ENCODE measurements at regions not wholly inside any gene's neighbourhood (a gene's known extent, or its start where the extent isn't known, plus 50 kb on each side); places are given as distances from the start of the nearest gene placed in this dataset.

DNA sequence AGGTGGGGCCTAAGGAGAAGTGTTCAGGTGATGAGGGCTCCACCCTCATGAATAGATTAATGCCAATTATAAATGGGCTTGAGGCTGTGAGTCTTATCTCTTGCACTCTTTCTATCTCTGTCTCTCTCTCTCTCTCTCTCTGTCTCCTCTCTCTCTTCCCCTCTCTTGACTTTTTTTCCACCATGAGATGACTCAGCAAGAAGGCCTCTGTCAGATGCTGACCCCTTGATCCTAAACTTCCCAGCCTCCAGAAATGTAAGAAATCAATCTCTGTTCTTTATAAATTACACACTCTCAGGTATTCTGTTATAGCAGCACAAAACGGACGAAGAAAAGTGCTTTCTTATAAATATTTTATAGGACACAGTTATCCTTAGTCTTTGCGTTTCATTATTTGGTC, 184.9 kb upstream of the PCDH7 start:
- no peaks in the 10 kb centered on the region for H3K4me1 ChIP-seq (ENCODE audit: insufficient read depth)
- H2AFZ ChIP-seq, result no peak overlapping the region
- no peak overlapping the region for H3K4me2 ChIP-seq (ENCODE audit: unreplicated experiment)
- H3K79me2 ChIP-seq (ENCODE audit: insufficient read depth), result no peaks in the 10 kb centered on the region
- H3K36me3 ChIP-seq (ENCODE audit: low read depth), result no peaks in the 10 kb centered on the region
- H3K4me3 ChIP-seq, result no peak overlapping the region
- H4K20me1 ChIP-seq (ENCODE audit: insufficient read depth), result no peaks in the 10 kb centered on the region
- no peaks in the 10 kb centered on the region for H3K9me3 ChIP-seq (ENCODE audit: low read depth)
- H3K27me3 ChIP-seq (replicated peaks; ENCODE audit: insufficient read depth), result no peaks in the 10 kb centered on the region
- in situ Hi-C loops (cut with MboI), result no loop called here
- no peaks in the 10 kb centered on the region for H3K9me2 ChIP-seq (ENCODE audit: insufficient read depth)
- no peak overlapping the region for H3K9ac ChIP-seq
- no peak overlapping the region for H3K27ac ChIP-seq
- H3F3A ChIP-seq (ENCODE audit: insufficient read depth), result no peaks in the 10 kb centered on the region
- WGBS, 2 experiments (ENCODE audit: low coverage in 1 of 2, low lambda C conversion rate in 2 of 2, missing lambda C conversion rate in 2 of 2), result 39 to 46% methylated on average over 3 of the region's 3 CpGs
- no peak for DNase-seq
- TF ChIP-seq EZH2 (IDR thresholded peaks at IDR 0.05; ENCODE audit: insufficient read depth, poor library complexity, severe bottlenecking) (no peak), EZH2phosphoT487 (IDR thresholded peaks at IDR 0.05; ENCODE audit: insufficient read depth, low read depth) (no peak)

DNA sequence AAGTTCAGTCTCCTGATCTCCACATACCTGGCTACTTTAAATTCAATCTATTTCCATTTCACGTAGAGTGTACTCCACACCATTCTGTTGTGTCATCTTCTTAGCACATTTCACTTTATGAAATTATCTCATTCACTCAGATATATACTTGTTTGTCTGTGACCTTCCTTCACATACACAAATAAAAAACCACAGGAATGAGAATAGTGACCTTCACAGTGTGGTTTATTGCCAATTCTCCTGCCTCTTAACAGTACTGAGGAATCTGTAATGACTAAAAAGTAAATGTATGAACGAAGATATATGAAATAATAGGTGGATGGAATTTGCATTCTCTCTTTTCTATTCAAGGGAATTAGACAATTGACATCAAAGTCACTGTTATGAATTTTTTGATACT, 183.9 kb upstream of the PCDH7 start:
- DNase-seq, result no peak
- WGBS, 2 experiments (ENCODE audit: low coverage in 1 of 2, low lambda C conversion rate in 2 of 2, missing lambda C conversion rate in 2 of 2), result 17 to 19% methylated on average over 2 of the region's 2 CpGs
- no peak overlapping the region for H3K4me3 ChIP-seq

DNA sequence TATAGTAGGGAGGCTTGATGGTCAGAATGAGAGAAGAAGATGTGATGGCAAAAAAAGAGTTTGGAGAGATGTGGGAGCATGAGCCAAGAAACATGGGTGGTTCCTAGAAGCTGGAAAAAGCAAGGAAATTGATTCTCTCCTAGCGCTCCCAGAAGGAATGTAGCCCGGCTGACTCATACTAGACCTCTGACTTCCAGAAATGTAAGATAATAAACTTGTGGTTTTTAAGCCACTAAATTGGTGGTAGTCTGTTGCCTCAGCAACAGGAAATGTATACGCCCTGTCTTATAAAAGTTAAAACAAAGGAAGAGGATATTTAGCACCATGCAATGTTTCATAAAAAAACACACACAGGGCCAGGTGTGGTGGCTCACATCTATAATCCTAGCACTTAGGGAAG, 182.7 kb upstream of the PCDH7 start:
- Histone ChIP-seq H3K9me3 (ENCODE audit: low read depth) (no peaks in the 10 kb centered on the region), H3K79me2 (ENCODE audit: insufficient read depth) (no peaks in the 10 kb centered on the region), H3K4me3 (no peak overlapping the region), H3K27me3 (replicated peaks; ENCODE audit: insufficient read depth) (no peaks in the 10 kb centered on the region), H3F3A (ENCODE audit: insufficient read depth) (no peaks in the 10 kb centered on the region), H3K27ac (no peak overlapping the region), H3K36me3 (ENCODE audit: low read depth) (no peaks in the 10 kb centered on the region), H2AFZ (no peak overlapping the region), H3K9ac (no peak overlapping the region), H3K9me2 (ENCODE audit: insufficient read depth) (no peaks in the 10 kb centered on the region), H3K4me2 (ENCODE audit: unreplicated experiment) (no peak overlapping the region), H4K20me1 (ENCODE audit: insufficient read depth) (no peaks in the 10 kb centered on the region), H3K4me1 (ENCODE audit: insufficient read depth) (no peaks in the 10 kb centered on the region)
- DNase-seq, result peak; percentile 24
- no peak for TF ChIP-seq EZH2 (IDR thresholded peaks at IDR 0.05; ENCODE audit: insufficient read depth, poor library complexity, severe bottlenecking)
- no peak for TF ChIP-seq EZH2phosphoT487 (IDR thresholded peaks at IDR 0.05; ENCODE audit: insufficient read depth, low read depth)
- 9 to 17% methylated on average over 3 of the region's 3 CpGs for WGBS, 2 experiments (ENCODE audit: low coverage in 1 of 2, low lambda C conversion rate in 2 of 2, missing lambda C conversion rate in 2 of 2)
- in situ Hi-C loops (cut with MboI), result no loop called here

More for the DNA sequence above, 183.9 kb upstream of the PCDH7 start:
- Histone ChIP-seq H3K4me2 (ENCODE audit: unreplicated experiment) (no peak overlapping the region), H3K27me3 (replicated peaks; ENCODE audit: insufficient read depth) (no peaks in the 10 kb centered on the region), H3K79me2 (ENCODE audit: insufficient read depth) (no peaks in the 10 kb centered on the region), H3K9me2 (ENCODE audit: insufficient read depth) (no peaks in the 10 kb centered on the region), H4K20me1 (ENCODE audit: insufficient read depth) (no peaks in the 10 kb centered on the region), H3K9me3 (ENCODE audit: low read depth) (no peaks in the 10 kb centered on the region), H3K9ac (no peak overlapping the region), H3K4me1 (ENCODE audit: insufficient read depth) (no peaks in the 10 kb centered on the region), H2AFZ (no peak overlapping the region), H3K36me3 (ENCODE audit: low read depth) (no peaks in the 10 kb centered on the region), H3F3A (ENCODE audit: insufficient read depth) (no peaks in the 10 kb centered on the region), H3K27ac (no peak overlapping the region)
- in situ Hi-C loops (cut with MboI), result no loop called here
- TF ChIP-seq EZH2 (IDR thresholded peaks at IDR 0.05; ENCODE audit: insufficient read depth, poor library complexity, severe bottlenecking), result no peak
- TF ChIP-seq EZH2phosphoT487 (IDR thresholded peaks at IDR 0.05; ENCODE audit: insufficient read depth, low read depth), result no peak

DNA sequence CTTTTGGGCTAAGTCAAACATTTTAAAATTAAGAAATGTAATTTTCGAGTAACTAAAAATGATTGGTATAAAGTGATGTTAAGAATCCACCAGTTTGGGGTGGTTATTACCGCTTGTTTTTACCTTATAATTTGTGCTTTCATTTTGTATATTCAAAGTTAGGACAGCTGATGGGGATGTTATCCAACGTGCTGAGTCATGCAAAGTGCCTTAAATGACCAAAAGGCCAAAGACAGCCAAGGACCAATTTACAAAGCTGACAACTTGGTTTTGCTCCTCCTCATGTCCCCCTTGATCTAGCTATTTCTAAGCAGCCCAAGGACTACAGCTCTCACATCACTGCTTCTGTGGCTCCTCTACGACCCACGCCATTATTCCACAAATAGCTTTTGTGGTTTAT, 181.4 kb upstream of the PCDH7 start:
- Histone ChIP-seq H3F3A (ENCODE audit: insufficient read depth) (no peaks in the 10 kb centered on the region), H3K4me1 (ENCODE audit: insufficient read depth) (no peaks in the 10 kb centered on the region), H3K9me3 (ENCODE audit: low read depth) (no peaks in the 10 kb centered on the region), H3K27me3 (replicated peaks; ENCODE audit: insufficient read depth) (no peaks in the 10 kb centered on the region), H3K36me3 (ENCODE audit: low read depth) (no peaks in the 10 kb centered on the region), H3K9me2 (ENCODE audit: insufficient read depth) (no peaks in the 10 kb centered on the region), H3K9ac (no peak overlapping the region), H4K20me1 (ENCODE audit: insufficient read depth) (no peaks in the 10 kb centered on the region), H3K4me2 (ENCODE audit: unreplicated experiment) (no peak overlapping the region), H3K79me2 (ENCODE audit: insufficient read depth) (no peaks in the 10 kb centered on the region), H3K27ac (no peak overlapping the region), H2AFZ (no peak overlapping the region), H3K4me3 (no peak overlapping the region)
- 26 to 36% methylated on average over 5 of the region's 5 CpGs for WGBS, 2 experiments (ENCODE audit: low coverage in 1 of 2, low lambda C conversion rate in 2 of 2, missing lambda C conversion rate in 2 of 2)
- no peak for TF ChIP-seq EZH2phosphoT487 (IDR thresholded peaks at IDR 0.05; ENCODE audit: insufficient read depth, low read depth)
- TF ChIP-seq EZH2 (IDR thresholded peaks at IDR 0.05; ENCODE audit: insufficient read depth, poor library complexity, severe bottlenecking), result no peak
- in situ Hi-C loops (cut with MboI), result no loop called here
- DNase-seq, result no peak

DNA sequence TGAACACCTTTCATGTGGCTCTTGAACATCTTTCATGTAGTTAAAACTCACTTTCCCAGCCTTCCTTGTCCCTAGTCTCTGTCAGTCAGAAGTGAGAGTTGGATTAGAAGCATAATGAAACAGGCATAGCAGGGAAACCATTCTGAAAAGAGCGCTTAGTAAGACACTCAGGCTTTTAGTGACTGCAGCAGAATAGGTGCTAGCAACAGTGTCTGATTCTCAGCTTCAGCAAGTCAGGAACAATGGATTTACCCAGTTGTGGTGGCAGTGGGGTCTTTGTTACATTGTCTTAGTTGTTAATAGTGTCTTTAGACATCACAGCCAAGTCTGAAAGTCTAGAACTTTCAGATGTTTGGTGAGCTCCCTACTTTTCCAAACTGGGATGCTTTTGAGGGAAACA, 177.1 kb upstream of the PCDH7 start:
- no peak overlapping the region for H3K27ac ChIP-seq
- H2AFZ ChIP-seq, result no peak overlapping the region
- H3K9me2 ChIP-seq (ENCODE audit: insufficient read depth), result no peaks in the 10 kb centered on the region
- WGBS, 2 experiments (ENCODE audit: low coverage in 1 of 2, low lambda C conversion rate in 2 of 2, missing lambda C conversion rate in 2 of 2), result 21 to 38% methylated on average over 1 of the region's 1 CpG
- no peaks in the 10 kb centered on the region for H3F3A ChIP-seq (ENCODE audit: insufficient read depth)
- no peak for DNase-seq
- no peaks in the 10 kb centered on the region for H3K4me1 ChIP-seq (ENCODE audit: insufficient read depth)
- no peak overlapping the region for H3K4me3 ChIP-seq
- no peaks in the 10 kb centered on the region for H3K79me2 ChIP-seq (ENCODE audit: insufficient read depth)
- in situ Hi-C loops (cut with MboI), result no loop called here
- H4K20me1 ChIP-seq (ENCODE audit: insufficient read depth), result no peaks in the 10 kb centered on the region
- H3K36me3 ChIP-seq (ENCODE audit: low read depth), result no peaks in the 10 kb centered on the region
- no peak for TF ChIP-seq EZH2 (IDR thresholded peaks at IDR 0.05; ENCODE audit: insufficient read depth, poor library complexity, severe bottlenecking)
- no peak for TF ChIP-seq EZH2phosphoT487 (IDR thresholded peaks at IDR 0.05; ENCODE audit: insufficient read depth, low read depth)
- H3K9ac ChIP-seq, result no peak overlapping the region
- H3K4me2 ChIP-seq (ENCODE audit: unreplicated experiment), result no peak overlapping the region
- no peaks in the 10 kb centered on the region for H3K27me3 ChIP-seq (replicated peaks; ENCODE audit: insufficient read depth)
- no peaks in the 10 kb centered on the region for H3K9me3 ChIP-seq (ENCODE audit: low read depth)
